Left ventricle myocardium superior (tissue), 1 donor: ENCODE measurements at regions not wholly inside any gene's neighbourhood (a gene's known extent, or its start where the extent isn't known, plus 50 kb on each side); places are given as distances from the start of the nearest gene placed in this dataset.
"Not testable (repeated sequence)": the region's sequence is repeated elsewhere in the genome, so short reads cannot be mapped to it uniquely, and the experiment has no call there.

Source experiments
- ATAC-seq: fragments of 200-7000 bp; cut with Tn5 transposase; one replicate; pipeline ENCODE4 v1.9.1; 2020; ENCODE audit warnings: mild to moderate bottlenecking, moderate library complexity
- DNase-seq: peaks from one replicate; pipeline ENCODE4 v3.0.0-alpha.2; 2020
- intact Hi-C: fragments of 100-400 bp; cut with micrococcal nuclease; formaldehyde crosslinking; loops from one replicate; pipeline ENCODE4 v1.11.0; 2022
- donor health status: DM: no; HTN: yes; CAD: no; lungs with severe emphysema.

DNA sequence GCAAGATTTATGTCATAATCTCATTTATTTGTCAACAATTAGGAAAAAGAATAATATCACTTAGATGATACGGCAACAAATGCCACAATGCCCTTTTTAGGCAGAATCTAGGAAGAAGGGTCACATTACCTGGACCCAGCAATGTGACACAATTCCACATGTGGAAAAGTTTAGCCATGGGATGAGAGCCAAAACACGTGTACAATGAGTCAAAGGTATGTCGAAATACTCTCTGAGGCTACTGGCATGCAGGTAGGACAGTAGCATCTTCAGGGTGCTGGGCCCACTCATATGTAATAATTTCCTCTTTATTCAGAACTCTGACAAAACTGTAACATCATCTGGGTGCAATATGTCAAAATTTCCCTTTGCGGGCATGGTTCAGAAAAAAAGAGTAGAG, 175.7 kb upstream of the BPY2C start:
- intact Hi-C loops, DNase-seq, ATAC-seq: not testable (repeated sequence)

GRCh38 chrY:25216909-25217308, 165.0 kb upstream of the BPY2C start:
- DNase-seq, intact Hi-C loops: not testable (repeated sequence)
- peak; percentile 80 for ATAC-seq

DNA sequence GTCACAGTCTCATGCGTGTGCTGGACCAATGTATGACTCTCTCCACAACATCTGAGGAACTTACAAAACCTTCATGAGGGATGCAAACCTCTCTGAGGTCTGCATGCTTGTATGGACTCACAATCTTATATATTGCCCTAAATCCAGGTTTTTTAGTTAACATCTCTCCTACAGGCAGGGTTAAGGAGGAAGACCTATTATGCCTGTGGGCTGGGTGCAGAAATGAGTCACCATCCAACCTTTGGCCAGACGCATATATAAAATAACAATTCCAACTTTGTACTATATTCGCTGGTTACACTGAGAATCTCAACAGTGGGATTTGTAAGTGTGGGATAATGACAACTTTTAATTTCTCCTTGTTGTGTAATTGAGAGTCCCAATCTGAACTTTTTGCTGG, 160.2 kb upstream of the BPY2C start:
- intact Hi-C loops, DNase-seq, ATAC-seq: not testable (repeated sequence)

- intact Hi-C loops = not testable (repeated sequence)
- ATAC-seq = peak; percentile 57
These were observed 159.6 kb upstream of the BPY2C start for GRCh38 chrY:25211552-25211951.

GRCh38 chrY:25207373-25207772, 155.5 kb upstream of the BPY2C start:
- DNase-seq, intact Hi-C loops: not testable (repeated sequence)
- peak; percentile 96 for ATAC-seq

More at GRCh38 chrY:25211552-25211951, 159.6 kb upstream of the BPY2C start:
- not testable (repeated sequence) for DNase-seq
